H1 (cell line): ENCODE measurements at regions not wholly inside any gene's neighbourhood (a gene's known extent, or its start where the extent isn't known, plus 50 kb on each side); places are given as distances from the start of the nearest gene placed in this dataset.

Experiments
- CTCF ChIA-PET: fragments of 300-600 bp; sonication (Branson Sonifier 250); formaldehyde crosslinking; loops from one replicate; lab custom pipeline; 2021; ENCODE audit not compliant: partially characterized antibody; lab: Charles Lee
- POLR2A ChIA-PET: fragments of 300-600 bp; sonication (Branson Sonifier 250); formaldehyde crosslinking; loops from one replicate; lab custom pipeline; 2021; ENCODE audit warnings: inconsistent platforms; ENCODE audit not compliant: partially characterized antibody; lab: Charles Lee
- DNase-seq, 2 experiments: peaks; one replicate each; pipeline versions ENCODE4 v3.0.0 to v3.0.0-alpha.2; 2010 to 2022; ENCODE audit warnings: low spot score in 2 of 2, low read depth in 1 of 2, mixed read lengths in 1 of 2
- FAIRE-seq: peaks from 2 replicates; lab custom pipeline; 2011; peaks lifted over from hg19 to GRCh38; lab: Jason Lieb, UNC
- H2AFZ ChIP-seq: 2 replicates; pipeline ENCODE4 v1.8.1; 2012; ENCODE audit warnings: low read length, inconsistent platforms
- H2AK5ac ChIP-seq: 2 replicates; pipeline ENCODE4 v1.6.1; 2013; ENCODE audit warnings: low read depth, low read length
- H2BK120ac ChIP-seq: replicated peaks from 2 replicates; pipeline ENCODE3; 2013; ENCODE audit warnings: low read depth, low read length, inconsistent platforms
- H2BK12ac ChIP-seq: 2 replicates; pipeline ENCODE4 v1.6.1; 2013; ENCODE audit warnings: low read depth, low read length
- H2BK15ac ChIP-seq: 2 replicates; pipeline ENCODE4 v1.6.1; 2013; ENCODE audit warnings: low read length
- H2BK20ac ChIP-seq: 2 replicates; pipeline ENCODE4 v1.6.1; 2013; ENCODE audit warnings: low read length
- H2BK5ac ChIP-seq: 2 replicates; pipeline ENCODE4 v1.6.1; 2013; ENCODE audit warnings: low read depth, low read length
- H3K14ac ChIP-seq: 2 replicates; pipeline ENCODE4 v1.6.1; 2013; ENCODE audit warnings: inconsistent platforms; ENCODE audit not compliant: insufficient read length
- H3K18ac ChIP-seq: 2 replicates; pipeline ENCODE4 v1.6.1; 2013; ENCODE audit warnings: low read length; ENCODE audit errors: extremely low read depth
- H3K23ac ChIP-seq: 2 replicates; pipeline ENCODE4 v1.6.1; 2013; ENCODE audit warnings: inconsistent platforms; ENCODE audit not compliant: insufficient read length
- H3K23me2 ChIP-seq: 2 replicates; pipeline ENCODE4 v1.6.1; 2013; ENCODE audit warnings: low read depth, low read length
- H3K27ac ChIP-seq: 2 replicates; pipeline ENCODE4 v1.6.1; 2011; ENCODE audit warnings: low read depth, low read length, inconsistent platforms
- H3K27me3 ChIP-seq, 4 experiments: replicated peaks in 1 of 4; 1 replicate in 1 of 4; 2 replicates in 3 of 4; pipeline versions ENCODE4 v1.6.1 to v1.8.1; 2011 to 2013; ENCODE audit warnings: low read length in 3 of 4, mild to moderate bottlenecking in 3 of 4, inconsistent platforms in 2 of 4, mixed read lengths in 2 of 4, moderate library complexity in 1 of 4; ENCODE audit not compliant: control insufficient read depth in 3 of 4, insufficient read depth in 3 of 4; ENCODE audit errors: extremely low read depth in 1 of 4
- H3K36me3 ChIP-seq, 4 experiments: 2 replicates each; pipeline versions ENCODE4 v1.6.1 to v1.8.1; 2011 to 2013; ENCODE audit warnings: mild to moderate bottlenecking in 4 of 4, low read length in 3 of 4, moderate library complexity in 2 of 4, control low read depth in 1 of 4, inconsistent platforms in 1 of 4; ENCODE audit not compliant: insufficient read depth in 4 of 4, control insufficient read depth in 2 of 4
- H3K4ac ChIP-seq: replicated peaks from 2 replicates; pipeline ENCODE3; 2013; ENCODE audit warnings: low read length, low read depth, mixed read lengths, inconsistent platforms; ENCODE audit not compliant: insufficient read length
- H3K4me1 ChIP-seq, 4 experiments: replicated peaks in 1 of 4; 1 replicate in 1 of 4; 2 replicates in 3 of 4; pipeline versions ENCODE4 v1.6.1 to v1.8.1; 2011 to 2013; ENCODE audit warnings: low read length in 3 of 4, inconsistent platforms in 2 of 4, mixed read lengths in 1 of 4; ENCODE audit not compliant: insufficient read depth in 4 of 4, control insufficient read depth in 3 of 4
- H3K4me2 ChIP-seq, 2 experiments: 2 replicates each; pipeline versions ENCODE4 v1.6.1 to v1.8.1; 2011 to 2013; ENCODE audit warnings: low read depth in 2 of 2, low read length in 2 of 2, control low read depth in 1 of 2, inconsistent platforms in 1 of 2, mild to moderate bottlenecking in 1 of 2; ENCODE audit not compliant: insufficient read depth in 1 of 2
- H3K4me3 ChIP-seq, 4 experiments: fragments of 200-600, 300-600 bp in 1 of 4; sonication (generic), shearing (Covaris generic), sonication (Bioruptor Twin) in 1 of 4; 2 replicates each; pipeline versions ENCODE4 v1.5.1 to v1.8.1; 2011 to 2016; ENCODE audit warnings: low read length in 4 of 4, low read depth in 3 of 4, control low read depth in 2 of 4, inconsistent platforms in 2 of 4, mild to moderate bottlenecking in 2 of 4, mixed read lengths in 1 of 4, moderate library complexity in 1 of 4; ENCODE audit not compliant: insufficient read depth in 2 of 4; ENCODE audit errors: extremely low read depth in 1 of 4
- H3K56ac ChIP-seq: replicated peaks from 2 replicates; pipeline ENCODE3; 2013; ENCODE audit warnings: low read depth, mild to moderate bottlenecking, mixed read lengths, low read length, inconsistent platforms; ENCODE audit not compliant: insufficient read length
- H3K79me1 ChIP-seq: 2 replicates; pipeline ENCODE4 v1.6.1; 2013; ENCODE audit warnings: low read depth, low read length, control low read depth
- H3K79me2 ChIP-seq, 2 experiments: 2 replicates each; pipeline versions ENCODE4 v1.6.1 to v1.8.1; 2012 to 2013; ENCODE audit warnings: low read length in 2 of 2, mild to moderate bottlenecking in 2 of 2, inconsistent platforms in 1 of 2; ENCODE audit not compliant: insufficient read depth in 2 of 2, control insufficient read depth in 1 of 2
- H3K9ac ChIP-seq, 4 experiments: replicated peaks in 1 of 4; 1 replicate in 1 of 4; 2 replicates in 3 of 4; pipeline versions ENCODE4 v1.6.1 to v1.8.1; 2011 to 2013; ENCODE audit warnings: low read depth in 3 of 4, low read length in 3 of 4, control low read depth in 2 of 4, mild to moderate bottlenecking in 2 of 4, moderate library complexity in 2 of 4, inconsistent platforms in 1 of 4; ENCODE audit errors: extremely low read depth in 1 of 4
- H3K9me3 ChIP-seq, 2 experiments: 2 replicates each; pipeline versions ENCODE4 v1.6.1 to v1.8.1; 2012 to 2013; ENCODE audit warnings: mild to moderate bottlenecking in 2 of 2, moderate library complexity in 2 of 2, control low read depth in 1 of 2, inconsistent platforms in 1 of 2, low read depth in 1 of 2, low read length in 1 of 2, mixed read lengths in 1 of 2; ENCODE audit not compliant: insufficient read depth in 2 of 2
- H4K20me1 ChIP-seq, 2 experiments: replicated peaks in 1 of 2; 2 replicates each; pipeline versions ENCODE3 to v1.8.1; 2011 to 2013; ENCODE audit warnings: inconsistent platforms in 2 of 2, low read length in 2 of 2, mild to moderate bottlenecking in 1 of 2; ENCODE audit not compliant: insufficient read depth in 2 of 2, control insufficient read depth in 1 of 2
- H4K5ac ChIP-seq: 2 replicates; pipeline ENCODE4 v1.6.1; 2013; ENCODE audit warnings: low read length, low read depth, mixed read lengths, inconsistent platforms; ENCODE audit not compliant: insufficient read length
- H4K8ac ChIP-seq: 2 replicates; pipeline ENCODE4 v1.8.0; 2013; ENCODE audit warnings: mild to moderate bottlenecking, moderate library complexity, low read length, inconsistent platforms; ENCODE audit not compliant: insufficient read depth; ENCODE audit errors: extremely low read depth
- H4K91ac ChIP-seq: replicated peaks from 2 replicates; pipeline ENCODE3; 2013; ENCODE audit warnings: low read length, mixed read lengths, inconsistent platforms; ENCODE audit not compliant: insufficient read length
- CTBP2 ChIP-seq: IDR thresholded peaks from 2 replicates; pipeline ENCODE4 v1.7.0; 2011; ENCODE audit warnings: borderline replicate concordance, mild to moderate bottlenecking, moderate library complexity, mixed read lengths, low read length; ENCODE audit not compliant: insufficient read depth, insufficient read length
- EGR1 ChIP-seq: IDR thresholded peaks from 2 replicates; pipeline ENCODE4 v1.6.1; 2011; ENCODE audit warnings: low read depth, low read length, borderline replicate concordance
- FOSL1 ChIP-seq: IDR thresholded peaks from 2 replicates; pipeline ENCODE4 v1.6.1; 2011; ENCODE audit warnings: mild to moderate bottlenecking, low read depth, low read length, moderate library complexity; ENCODE audit not compliant: insufficient read depth
- KDM5A ChIP-seq: fragments of 200-600 bp; IDR thresholded peaks from 2 replicates; pipeline ENCODE4 v1.7.1; 2012; ENCODE audit warnings: mild to moderate bottlenecking, low read length, inconsistent platforms, mixed read lengths
- NRF1 ChIP-seq: IDR thresholded peaks from 2 replicates; pipeline ENCODE4 v1.6.1; 2011; ENCODE audit warnings: mild to moderate bottlenecking, low read depth, low read length, improper control_type of control experiment
- PHF8 ChIP-seq: fragments of 200-600 bp; sonication (generic); conservative IDR thresholded peaks from 2 replicates; pipeline ENCODE4 v1.7.1; 2012; ENCODE audit warnings: low read depth, mild to moderate bottlenecking, inconsistent platforms, low read length, moderate library complexity
- SIRT6 ChIP-seq: IDR thresholded peaks from one replicate; pipeline ENCODE4 v1.7.1; 2012; ENCODE audit warnings: low read length, inconsistent platforms
- TAF7 ChIP-seq: optimal IDR thresholded peaks from 2 replicates; pipeline ENCODE3; 2011; ENCODE audit warnings: low read depth, mild to moderate bottlenecking, inconsistent platforms, low read length, moderate library complexity, borderline replicate concordance
- TCF12 ChIP-seq: IDR thresholded peaks from 2 replicates; pipeline ENCODE4 v1.6.1; 2011; ENCODE audit warnings: low read depth, mild to moderate bottlenecking, low read length
- WGBS, 2 experiments: shearing (Covaris generic) in 1 of 2; methylation state at CpG; one replicate each; pipeline versions ENCODE4 v1.1.6 to v1.1.7; 2013 to 2015; ENCODE audit warnings: low lambda C conversion rate in 2 of 2, mixed read lengths in 2 of 2, inconsistent platforms in 1 of 2, low coverage in 1 of 2, missing lambda C conversion rate in 1 of 2; ENCODE audit not compliant: insufficient replicate concordance in 2 of 2, insufficient coverage in 1 of 2, insufficient read length in 1 of 2; ENCODE audit errors: extremely low coverage in 1 of 2, missing lambda C conversion rate in 1 of 2; 5-methylcytosine and 5-hydroxymethylcytosine counted together
- TF ChIP-seq, protein P1 (sequence below): IDR thresholded peaks from 2 replicates; pipeline ENCODE4 v1.6.1; 2011; ENCODE audit warnings: low read length, improper control_type of control experiment

- no peak for DNase-seq
- POLR2A ChIA-PET = interaction anchor here (0.6 kb wide), 1 partner anchor 1705 kb away, joined by 3 read pairs; no protein-coding TSS in a partner anchor
- no peaks in the 10 kb centered on the region for H3K23me2 ChIP-seq
Observed at GRCh38 chr9:13847270-13847669, 466.7 kb downstream of the NFIB start.

More at GRCh38 chr9:13847270-13847669, 466.7 kb downstream of the NFIB start:
- Histone ChIP-seq H3K9ac (no peak overlapping the region), H3K56ac (no peak overlapping the region), H3K27me3 (no peaks in the 10 kb centered on the region), H2AK5ac (no peak overlapping the region), H3K9me3 (no peaks in the 10 kb centered on the region), H3K4me2 (no peak overlapping the region), H3K36me3 (no peaks in the 10 kb centered on the region), H3K23ac (no peak overlapping the region), H3K79me1 (no peaks in the 10 kb centered on the region), H4K20me1 (no peaks in the 10 kb centered on the region), H2BK5ac (no peak overlapping the region), H4K91ac (no peak overlapping the region), H4K5ac (no peak overlapping the region), H2BK120ac (no peak overlapping the region), H3K14ac (no peak overlapping the region), H3K18ac (no peak overlapping the region), H3K4me1 (no peaks in the 10 kb centered on the region), H2BK12ac (no peak overlapping the region), H3K79me2 (no peaks in the 10 kb centered on the region), H2AFZ (no peak overlapping the region), H2BK15ac (no peak overlapping the region), H4K8ac (no peak overlapping the region), H3K4ac (no peak overlapping the region), H2BK20ac (no peak overlapping the region), H3K27ac (no peak overlapping the region), H3K4me3 (no peak overlapping the region)
- WGBS, 2 experiments = 96% methylated on average over 2 of the region's 2 CpGs; no CpG with 5 or more reads in 1 of the 2 experiments
- CTCF ChIA-PET = interaction anchor here (1.0 kb wide), 1 partner anchor 582 kb away, joined by 3 read pairs; no protein-coding TSS in a partner anchor
- TF ChIP-seq CTBP2 = no peak
- TF ChIP-seq SIRT6 = no peak
- TF ChIP-seq, protein P1, sequence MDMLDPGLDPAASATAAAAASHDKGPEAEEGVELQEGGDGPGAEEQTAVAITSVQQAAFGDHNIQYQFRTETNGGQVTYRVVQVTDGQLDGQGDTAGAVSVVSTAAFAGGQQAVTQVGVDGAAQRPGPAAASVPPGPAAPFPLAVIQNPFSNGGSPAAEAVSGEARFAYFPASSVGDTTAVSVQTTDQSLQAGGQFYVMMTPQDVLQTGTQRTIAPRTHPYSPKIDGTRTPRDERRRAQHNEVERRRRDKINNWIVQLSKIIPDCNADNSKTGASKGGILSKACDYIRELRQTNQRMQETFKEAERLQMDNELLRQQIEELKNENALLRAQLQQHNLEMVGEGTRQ = no peak
- TF ChIP-seq EGR1 = no peak
- no peak for TF ChIP-seq PHF8
- no peak for TF ChIP-seq NRF1
- no peak for TF ChIP-seq FOSL1
- no peak for TF ChIP-seq TCF12
- no peak for TF ChIP-seq TAF7
- no peak for TF ChIP-seq KDM5A
- no peak for FAIRE-seq
